Fibroblast of mammary gland (primary cell): ENCODE measurements at regions not wholly inside any gene's neighbourhood (a gene's known extent, or its start where the extent isn't known, plus 50 kb on each side); places are given as distances from the start of the nearest gene placed in this dataset.
A peak's percentile ranks its signal among the peaks of the same experiment; 100 is the strongest.
"Not testable (repeated sequence)": the region's sequence is repeated elsewhere in the genome, so short reads cannot be mapped to it uniquely, and the experiment has no call there.

Source experiments
- DNase-seq: peaks from one replicate; pipeline ENCODE4 v3.0.0-alpha.2; 2010; ENCODE audit warnings: low read depth
- H3K4me3 ChIP-seq: 2 replicates; pipeline ENCODE4 v1.5.1; 2011; ENCODE audit warnings: low read depth, mild to moderate bottlenecking, low read length, moderate library complexity; ENCODE audit not compliant: control insufficient read depth
- CTCF ChIP-seq: conservative IDR thresholded peaks from 2 replicates; pipeline ENCODE4 v1.5.1; 2011; ENCODE audit warnings: low read depth, low read length, inconsistent platforms; ENCODE audit not compliant: control insufficient read depth, insufficient read depth

GRCh38 chr11:101835506-101836063 is 79.2 kb upstream of the CEP126 start:
- DNase-seq: peak; percentile 22
- TF ChIP-seq CTCF: no peak
- H3K4me3 ChIP-seq: no peak overlapping the region

GRCh38 chr11:101830475-101830874 is 84.3 kb upstream of the CEP126 start:
- not testable (repeated sequence) for DNase-seq, H3K4me3 ChIP-seq

- peak; percentile 7 for DNase-seq
- no peak overlapping the region for H3K4me3 ChIP-seq
- no peak for TF ChIP-seq CTCF
These were observed 89.3 kb upstream of the CEP126 start for GRCh38 chr11:101825531-101825930.

- DNase-seq: peak; percentile 63
- H3K4me3 ChIP-seq: no peak overlapping the region
- TF ChIP-seq CTCF: no peak
These were observed 97.2 kb upstream of the CEP126 start for GRCh38 chr11:101817581-101817980.

- H3K4me3 ChIP-seq: no peak overlapping the region
- no peak for DNase-seq
- no peak for TF ChIP-seq CTCF
These were observed 98.2 kb upstream of the CEP126 start for GRCh38 chr11:101816613-101817012.

GRCh38 chr11:101812546-101812945 is 102.3 kb upstream of the CEP126 start:
- no peak for DNase-seq
- TF ChIP-seq CTCF: no peak
- H3K4me3 ChIP-seq: no peak overlapping the region

- no peak for TF ChIP-seq CTCF
- DNase-seq: no peak
These were observed 104.3 kb upstream of the CEP126 start for GRCh38 chr11:101810546-101810945.

More at GRCh38 chr11:101810546-101810945, 104.3 kb upstream of the CEP126 start:
- H3K4me3 ChIP-seq: no peak overlapping the region
